Astrocyte of the spinal cord (primary cell): ENCODE measurements at regions not wholly inside any gene's neighbourhood (a gene's known extent, or its start where the extent isn't known, plus 50 kb on each side); places are given as distances from the start of the nearest gene placed in this dataset.

Experiments
- DNase-seq: peaks from one replicate; pipeline ENCODE4 v3.0.0; 2011; ENCODE audit warnings: low read depth, low spot score
- H3K4me3 ChIP-seq: 2 replicates; pipeline ENCODE4 v1.5.1; 2011; ENCODE audit warnings: low read depth, mild to moderate bottlenecking, low read length, moderate library complexity
- CTCF ChIP-seq: IDR thresholded peaks from 2 replicates; pipeline ENCODE4 v1.5.1; 2012; ENCODE audit warnings: low read depth, mild to moderate bottlenecking, low read length, inconsistent platforms
- in situ Hi-C: cut with HindIII; loops from 2 replicates; pipeline ENCODE4 v1.10.0; 2017; ENCODE audit warnings: low sequenced_read_pairs

GRCh38 chr7:79837915-79838314, 296.7 kb upstream of the GNAI1 start:
- H3K4me3 ChIP-seq, result no peak overlapping the region
- in situ Hi-C loops, result no loop called here
- no peak for DNase-seq
- no peak for TF ChIP-seq CTCF

- no peak for TF ChIP-seq CTCF
- no peak overlapping the region for H3K4me3 ChIP-seq
- no peak for DNase-seq
- in situ Hi-C loops, result no loop called here
Measured at GRCh38 chr7:79833616-79834015, 301.0 kb upstream of the GNAI1 start.

DNA sequence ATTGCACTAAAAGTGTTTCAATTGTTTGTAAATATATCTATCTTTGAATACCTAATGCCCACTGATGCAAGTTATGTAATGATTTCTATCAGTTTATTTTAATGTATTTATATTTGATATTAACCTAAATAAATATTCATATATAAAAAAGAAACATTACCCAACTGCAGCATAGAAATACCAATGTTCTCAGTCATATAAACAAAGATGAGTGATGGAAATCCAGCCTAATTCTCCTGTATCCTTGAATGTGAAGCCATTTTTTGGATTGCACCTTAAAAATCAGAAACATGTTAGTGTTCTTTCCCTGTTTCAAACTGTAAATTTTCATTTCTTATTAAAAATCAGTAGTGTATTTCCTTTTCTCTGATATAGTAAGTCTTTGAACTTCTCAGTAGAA, 305.8 kb upstream of the GNAI1 start:
- H3K4me3 ChIP-seq, result no peak overlapping the region
- DNase-seq, result no peak
- in situ Hi-C loops, result no loop called here
- no peak for TF ChIP-seq CTCF

- TF ChIP-seq CTCF, result no peak
- in situ Hi-C loops, result no loop called here
- no peak for DNase-seq
- H3K4me3 ChIP-seq, result no peak overlapping the region
Measured at GRCh38 chr7:79823246-79823951, 311.2 kb upstream of the GNAI1 start.

GRCh38 chr7:79822620-79823240, 311.9 kb upstream of the GNAI1 start:
- in situ Hi-C loops, result no loop called here

GRCh38 chr7:79820387-79820786, 314.2 kb upstream of the GNAI1 start:
- peak; percentile 80 for DNase-seq
- no peak overlapping the region for H3K4me3 ChIP-seq
- in situ Hi-C loops, result no loop called here
- no peak for TF ChIP-seq CTCF

More at GRCh38 chr7:79822620-79823240, 311.9 kb upstream of the GNAI1 start:
- no peak overlapping the region for H3K4me3 ChIP-seq
- DNase-seq, result no peak
- no peak for TF ChIP-seq CTCF
